ENCODE measurements at regions not wholly inside any gene's neighbourhood (a gene's known extent, or its start where the extent isn't known, plus 50 kb on each side); places are given as distances from the start of the nearest gene placed in this dataset.
A peak's percentile ranks its signal among the peaks of the same experiment; 100 is the strongest.

GRCh38 chr9:88242879-88243278 is 104.6 kb upstream of the SPATA31C2 start:
- intact Hi-C loops (cut with DNase I), result no loop called here
- H3K36me3 ChIP-seq (ENCODE audit: control insufficient read depth in 1 of 2, insufficient read depth in 2 of 2, low read length in 1 of 2), result no peaks in the 10 kb centered on the region
- 93 to 96% methylated on average over 1 of the region's 1 CpG for WGBS, 2 donors
- H3K4me1 ChIP-seq (ENCODE audit: control insufficient read depth in 1 of 2, insufficient read depth in 2 of 2, low read length in 2 of 2), result no peaks in the 10 kb centered on the region
- no peak overlapping the region for H3K27ac ChIP-seq (ENCODE audit: low read depth in 1 of 2, low read length in 2 of 2)
- ATAC-seq (ENCODE audit: low FRiP score) (no peak), DNase-seq (no peak)
- H3K27me3 ChIP-seq (ENCODE audit: control insufficient read depth in 1 of 2, insufficient read depth in 2 of 2, low read length in 1 of 2), result no peaks in the 10 kb centered on the region
- peaks cover 1% of the 10 kb centered on the region for H3K9me3 ChIP-seq (ENCODE audit: control insufficient read depth, low read length)
- H3K4me3 ChIP-seq (ENCODE audit: low read length in 2 of 2), result no peak overlapping the region

GRCh38 chr9:88237991-88238571 is 99.8 kb upstream of the SPATA31C2 start:
- H3K4me3 ChIP-seq (ENCODE audit: low read length in 2 of 2), result no peak overlapping the region
- DNase-seq (no peak), ATAC-seq (ENCODE audit: low FRiP score) (no peak)
- H3K9me3 ChIP-seq (ENCODE audit: control insufficient read depth, low read length), result peaks cover 1% of the 10 kb centered on the region
- H3K4me1 ChIP-seq (ENCODE audit: control insufficient read depth in 1 of 2, insufficient read depth in 2 of 2, low read length in 2 of 2), result peaks cover 0 to 3% of the 10 kb centered on the region in 2 donors
- intact Hi-C loops (cut with DNase I), result no loop called here
- no peaks in the 10 kb centered on the region for H3K27me3 ChIP-seq (ENCODE audit: control insufficient read depth in 1 of 2, insufficient read depth in 2 of 2, low read length in 1 of 2)
- WGBS, 2 donors, result 90 to 91% methylated on average over 11 of the region's 11 CpGs
- no peaks in the 10 kb centered on the region for H3K36me3 ChIP-seq (ENCODE audit: control insufficient read depth in 1 of 2, insufficient read depth in 2 of 2, low read length in 1 of 2)
- H3K27ac ChIP-seq (ENCODE audit: low read depth in 1 of 2, low read length in 2 of 2), result no peak overlapping the region

GRCh38 chr9:88237479-88237961 is 99.2 kb upstream of the SPATA31C2 start:
- H3K9me3 ChIP-seq (ENCODE audit: control insufficient read depth, low read length), result peaks cover 1% of the 10 kb centered on the region
- H3K4me1 ChIP-seq (ENCODE audit: control insufficient read depth in 1 of 2, insufficient read depth in 2 of 2, low read length in 2 of 2), result peaks cover 0 to 3% of the 10 kb centered on the region in 2 donors
- ATAC-seq (ENCODE audit: low FRiP score) (peak; percentile 16), DNase-seq (no peak)
- no peak overlapping the region for H3K27ac ChIP-seq (ENCODE audit: low read depth in 1 of 2, low read length in 2 of 2)
- H3K36me3 ChIP-seq (ENCODE audit: control insufficient read depth in 1 of 2, insufficient read depth in 2 of 2, low read length in 1 of 2), result no peaks in the 10 kb centered on the region
- H3K4me3 ChIP-seq (ENCODE audit: low read length in 2 of 2), result no peak overlapping the region
- intact Hi-C loops (cut with DNase I), result no loop called here
- 41 to 43% methylated on average over 7 of the region's 7 CpGs for WGBS, 2 donors
- H3K27me3 ChIP-seq (ENCODE audit: control insufficient read depth in 1 of 2, insufficient read depth in 2 of 2, low read length in 1 of 2), result no peaks in the 10 kb centered on the region

- ATAC-seq (ENCODE audit: low FRiP score) (peak; percentile 69), DNase-seq (no peak)
- no peaks in the 10 kb centered on the region for H3K27me3 ChIP-seq (ENCODE audit: control insufficient read depth in 1 of 2, insufficient read depth in 2 of 2, low read length in 1 of 2)
- intact Hi-C loops (cut with DNase I), result no loop called here
- H3K27ac ChIP-seq (ENCODE audit: low read depth in 1 of 2, low read length in 2 of 2), result peak overlapping the region in 1 of 2 donors; percentile 8
- no peak overlapping the region for H3K4me3 ChIP-seq (ENCODE audit: low read length in 2 of 2)
- no peaks in the 10 kb centered on the region for H3K36me3 ChIP-seq (ENCODE audit: control insufficient read depth in 1 of 2, insufficient read depth in 2 of 2, low read length in 1 of 2)
- WGBS, 2 donors, result 29 to 31% methylated on average over 18 of the region's 18 CpGs
- peaks cover 1% of the 10 kb centered on the region for H3K9me3 ChIP-seq (ENCODE audit: control insufficient read depth, low read length)
- H3K4me1 ChIP-seq (ENCODE audit: control insufficient read depth in 1 of 2, insufficient read depth in 2 of 2, low read length in 2 of 2), result peaks cover 0 to 3% of the 10 kb centered on the region in 2 donors
These were observed 98.5 kb upstream of the SPATA31C2 start for GRCh38 chr9:88236511-88237478.

- ATAC-seq (ENCODE audit: low FRiP score) (no peak), DNase-seq (no peak)
- no peak overlapping the region for H3K4me3 ChIP-seq (ENCODE audit: low read length in 2 of 2)
- WGBS, 2 donors, result 53 to 70% methylated on average over 2 of the region's 2 CpGs
- no peaks in the 10 kb centered on the region for H3K36me3 ChIP-seq (ENCODE audit: control insufficient read depth in 1 of 2, insufficient read depth in 2 of 2, low read length in 1 of 2)
- H3K9me3 ChIP-seq (ENCODE audit: control insufficient read depth, low read length), result no peaks in the 10 kb centered on the region
- H3K27ac ChIP-seq (ENCODE audit: low read depth in 1 of 2, low read length in 2 of 2), result no peak overlapping the region
- intact Hi-C loops (cut with DNase I), result no loop called here
- no peaks in the 10 kb centered on the region for H3K27me3 ChIP-seq (ENCODE audit: control insufficient read depth in 1 of 2, insufficient read depth in 2 of 2, low read length in 1 of 2)
- peaks cover 0 to 3% of the 10 kb centered on the region in 2 donors for H3K4me1 ChIP-seq (ENCODE audit: control insufficient read depth in 1 of 2, insufficient read depth in 2 of 2, low read length in 2 of 2)
These were observed 97.3 kb upstream of the SPATA31C2 start for GRCh38 chr9:88235615-88236014.

- Histone ChIP-seq H3K27ac (ENCODE audit: low read depth in 1 of 2, low read length in 2 of 2) (no peak overlapping the region), H3K4me1 (ENCODE audit: control insufficient read depth in 1 of 2, insufficient read depth in 2 of 2, low read length in 2 of 2) (peaks cover 0 to 3% of the 10 kb centered on the region in 2 donors), H3K27me3 (ENCODE audit: control insufficient read depth in 1 of 2, insufficient read depth in 2 of 2, low read length in 1 of 2) (no peaks in the 10 kb centered on the region), H3K36me3 (ENCODE audit: control insufficient read depth in 1 of 2, insufficient read depth in 2 of 2, low read length in 1 of 2) (no peaks in the 10 kb centered on the region), H3K4me3 (ENCODE audit: low read length in 2 of 2) (no peak overlapping the region), H3K9me3 (ENCODE audit: control insufficient read depth, low read length) (no peaks in the 10 kb centered on the region)
- intact Hi-C loops (cut with DNase I), result no loop called here
- ATAC-seq (ENCODE audit: low FRiP score), result no peak
- 85 to 89% methylated on average over 8 of the region's 8 CpGs for WGBS, 2 donors
- DNase-seq, result no peak
These were observed 95.8 kb upstream of the SPATA31C2 start for GRCh38 chr9:88234114-88234513.

GRCh38 chr9:88233091-88233490 is 94.8 kb upstream of the SPATA31C2 start:
- WGBS, 2 donors, result 92 to 95% methylated on average over 2 of the region's 2 CpGs
- no peaks in the 10 kb centered on the region for H3K9me3 ChIP-seq (ENCODE audit: control insufficient read depth, low read length)

GRCh38 chr9:88230612-88231011 is 92.3 kb upstream of the SPATA31C2 start:
- WGBS, 2 donors, result 91 to 97% methylated on average over 2 of the region's 2 CpGs
- no peak for DNase-seq
- Histone ChIP-seq H3K27me3 (ENCODE audit: control insufficient read depth in 1 of 2, insufficient read depth in 2 of 2, low read length in 1 of 2) (no peaks in the 10 kb centered on the region), H3K4me1 (ENCODE audit: control insufficient read depth in 1 of 2, insufficient read depth in 2 of 2, low read length in 2 of 2) (no peaks in the 10 kb centered on the region), H3K4me3 (ENCODE audit: low read length in 2 of 2) (no peak overlapping the region), H3K9me3 (ENCODE audit: control insufficient read depth, low read length) (no peaks in the 10 kb centered on the region), H3K36me3 (ENCODE audit: control insufficient read depth in 1 of 2, insufficient read depth in 2 of 2, low read length in 1 of 2) (no peaks in the 10 kb centered on the region), H3K27ac (ENCODE audit: low read depth in 1 of 2, low read length in 2 of 2) (no peak overlapping the region)
- no peak for ATAC-seq (ENCODE audit: low FRiP score)
- intact Hi-C loops (cut with DNase I), result no loop called here

More at GRCh38 chr9:88233091-88233490, 94.8 kb upstream of the SPATA31C2 start:
- ATAC-seq (ENCODE audit: low FRiP score) (no peak), DNase-seq (no peak)
- H3K36me3 ChIP-seq (ENCODE audit: control insufficient read depth in 1 of 2, insufficient read depth in 2 of 2, low read length in 1 of 2), result no peaks in the 10 kb centered on the region
- no peaks in the 10 kb centered on the region for H3K27me3 ChIP-seq (ENCODE audit: control insufficient read depth in 1 of 2, insufficient read depth in 2 of 2, low read length in 1 of 2)
- no peak overlapping the region for H3K27ac ChIP-seq (ENCODE audit: low read depth in 1 of 2, low read length in 2 of 2)
- H3K4me3 ChIP-seq (ENCODE audit: low read length in 2 of 2), result no peak overlapping the region
- intact Hi-C loops (cut with DNase I), result no loop called here
- peaks cover 0 to 3% of the 10 kb centered on the region in 2 donors for H3K4me1 ChIP-seq (ENCODE audit: control insufficient read depth in 1 of 2, insufficient read depth in 2 of 2, low read length in 2 of 2)

Data from aorta (tissue), 5 donors.